HG02759 (cell line): ENCODE measurements at regions not wholly inside any gene's neighbourhood (a gene's known extent, or its start where the extent isn't known, plus 50 kb on each side); places are given as distances from the start of the nearest gene placed in this dataset.

Experiments used
- ATAC-seq: cut with Tn5 transposase; IDR thresholded peaks from one replicate; pipeline ENCODE4 v1.9.1; 2021; ENCODE audit warnings: mild to moderate bottlenecking, moderate library complexity; ENCODE audit not compliant: unreplicated experiment

GRCh38 chr7:41755096-41755495 is 52.2 kb upstream of the INHBA start:
- ATAC-seq = no peak

- no peak for ATAC-seq
These were observed 51.2 kb upstream of the INHBA start for GRCh38 chr7:41754046-41754445.
